ENCODE measurements at regions not wholly inside any gene's neighbourhood (a gene's known extent, or its start where the extent isn't known, plus 50 kb on each side); places are given as distances from the start of the nearest gene placed in this dataset.

DNA sequence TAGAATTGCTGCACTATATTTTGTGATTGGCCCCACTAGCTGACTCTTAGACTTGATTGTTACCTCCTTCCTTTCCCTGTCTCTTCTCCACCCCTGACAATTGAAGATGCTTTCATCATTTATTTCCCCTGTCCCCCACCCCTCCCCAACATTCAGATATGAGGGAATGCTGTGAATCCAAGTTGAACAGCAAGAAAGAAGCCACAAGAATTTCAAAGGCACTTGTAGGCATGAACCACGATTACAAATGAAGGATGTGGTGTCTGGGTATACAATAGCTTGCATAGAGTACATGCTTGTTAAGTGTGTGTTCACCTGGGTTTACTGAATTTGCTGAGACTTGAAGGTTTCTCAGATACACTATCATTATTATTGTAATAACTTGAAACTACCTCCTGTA lies 78.3 kb upstream of the TRIO start:
- intact Hi-C loops (cut with DNase I): no loop called here
- Histone ChIP-seq H3K4me1 (no peaks in the 10 kb centered on the region), H3K9me3 (no peaks in the 10 kb centered on the region), H3K27ac (no peak overlapping the region), H3K27me3 (ENCODE audit: insufficient read depth in 3 of 3, low read length in 2 of 3) (no peaks in the 10 kb centered on the region), H3K36me3 (ENCODE audit: insufficient read depth in 1 of 2, low read depth in 1 of 2) (no peaks in the 10 kb centered on the region), H3K4me3 (no peak overlapping the region)
- no peak for DNase-seq
- 48 to 79% (median 50%) methylated on average over 1 of the region's 1 CpG for WGBS, 3 donors
- no peak for ATAC-seq
- TF ChIP-seq, protein P1, sequence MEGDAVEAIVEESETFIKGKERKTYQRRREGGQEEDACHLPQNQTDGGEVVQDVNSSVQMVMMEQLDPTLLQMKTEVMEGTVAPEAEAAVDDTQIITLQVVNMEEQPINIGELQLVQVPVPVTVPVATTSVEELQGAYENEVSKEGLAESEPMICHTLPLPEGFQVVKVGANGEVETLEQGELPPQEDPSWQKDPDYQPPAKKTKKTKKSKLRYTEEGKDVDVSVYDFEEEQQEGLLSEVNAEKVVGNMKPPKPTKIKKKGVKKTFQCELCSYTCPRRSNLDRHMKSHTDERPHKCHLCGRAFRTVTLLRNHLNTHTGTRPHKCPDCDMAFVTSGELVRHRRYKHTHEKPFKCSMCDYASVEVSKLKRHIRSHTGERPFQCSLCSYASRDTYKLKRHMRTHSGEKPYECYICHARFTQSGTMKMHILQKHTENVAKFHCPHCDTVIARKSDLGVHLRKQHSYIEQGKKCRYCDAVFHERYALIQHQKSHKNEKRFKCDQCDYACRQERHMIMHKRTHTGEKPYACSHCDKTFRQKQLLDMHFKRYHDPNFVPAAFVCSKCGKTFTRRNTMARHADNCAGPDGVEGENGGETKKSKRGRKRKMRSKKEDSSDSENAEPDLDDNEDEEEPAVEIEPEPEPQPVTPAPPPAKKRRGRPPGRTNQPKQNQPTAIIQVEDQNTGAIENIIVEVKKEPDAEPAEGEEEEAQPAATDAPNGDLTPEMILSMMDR (IDR thresholded peaks at IDR 0.05): no peak

DNA sequence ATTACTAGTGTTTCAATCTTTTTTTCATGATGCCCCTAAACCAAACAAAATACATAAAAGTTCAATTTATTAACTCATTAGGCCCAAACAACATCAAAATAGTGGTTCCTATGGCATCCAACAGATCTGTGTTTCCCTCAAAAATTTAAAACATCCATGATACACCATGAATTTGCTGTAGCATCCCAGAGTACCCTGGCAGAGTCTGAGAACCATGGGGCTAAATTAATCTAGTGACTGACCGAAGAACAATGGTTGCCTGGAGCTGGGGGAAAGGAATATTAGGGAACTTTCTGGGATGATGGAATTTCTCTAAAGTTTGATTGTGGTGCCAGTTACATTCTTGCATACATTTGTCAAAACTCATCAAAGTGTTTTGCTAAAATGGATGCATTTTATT lies 79.5 kb upstream of the TRIO start:
- Histone ChIP-seq H3K4me3 (no peak overlapping the region), H3K27me3 (ENCODE audit: insufficient read depth in 3 of 3, low read length in 2 of 3) (no peaks in the 10 kb centered on the region), H3K9me3 (no peaks in the 10 kb centered on the region), H3K4me1 (no peaks in the 10 kb centered on the region), H3K27ac (no peak overlapping the region), H3K36me3 (ENCODE audit: insufficient read depth in 1 of 2, low read depth in 1 of 2) (no peaks in the 10 kb centered on the region)
- ATAC-seq (no peak), DNase-seq (no peak)
- intact Hi-C loops (cut with DNase I): no loop called here
- TF ChIP-seq, protein P1 (IDR thresholded peaks at IDR 0.05): no peak
- 79 to 100% (median 89%) methylated on average over 1 of the region's 1 CpG for WGBS, 3 donors

- TF ChIP-seq, protein P1 (IDR thresholded peaks at IDR 0.05): no peak
- DNase-seq (no peak), ATAC-seq (no peak)
- no peaks in the 10 kb centered on the region for H3K36me3 ChIP-seq (ENCODE audit: insufficient read depth in 1 of 2, low read depth in 1 of 2)
- intact Hi-C loops (cut with DNase I): no loop called here
- H3K4me1 ChIP-seq: no peaks in the 10 kb centered on the region
- no peaks in the 10 kb centered on the region for H3K9me3 ChIP-seq
- no peak overlapping the region for H3K27ac ChIP-seq
- H3K4me3 ChIP-seq: no peak overlapping the region
- 90 to 92% (median 90%) methylated on average over 4 of the region's 4 CpGs for WGBS, 3 donors
- H3K27me3 ChIP-seq (ENCODE audit: insufficient read depth in 3 of 3, low read length in 2 of 3): no peaks in the 10 kb centered on the region
Observed at GRCh38 chr5:14063138-14063537, 80.0 kb upstream of the TRIO start.

GRCh38 chr5:14062178-14062577 lies 81.0 kb upstream of the TRIO start:
- no peak for ATAC-seq
- no peak overlapping the region for H3K27ac ChIP-seq
- 51 to 62% (median 55%) methylated on average over 2 of the region's 2 CpGs for WGBS, 3 donors

GRCh38 chr5:14061106-14061505 lies 82.0 kb upstream of the TRIO start:
- Histone ChIP-seq H3K9me3 (no peaks in the 10 kb centered on the region), H3K27ac (no peak overlapping the region), H3K27me3 (ENCODE audit: insufficient read depth in 3 of 3, low read length in 2 of 3) (no peaks in the 10 kb centered on the region), H3K4me1 (no peaks in the 10 kb centered on the region), H3K36me3 (ENCODE audit: insufficient read depth in 1 of 2, low read depth in 1 of 2) (no peaks in the 10 kb centered on the region), H3K4me3 (no peak overlapping the region)
- ATAC-seq (no peak), DNase-seq (no peak)
- intact Hi-C loops (cut with DNase I): no loop called here
- TF ChIP-seq, protein P1 (IDR thresholded peaks at IDR 0.05): no peak
- 92 to 95% (median 93%) methylated on average over 5 of the region's 5 CpGs for WGBS, 3 donors

More at GRCh38 chr5:14062178-14062577, 81.0 kb upstream of the TRIO start:
- Histone ChIP-seq H3K4me1 (no peaks in the 10 kb centered on the region), H3K4me3 (no peak overlapping the region), H3K36me3 (ENCODE audit: insufficient read depth in 1 of 2, low read depth in 1 of 2) (no peaks in the 10 kb centered on the region), H3K9me3 (no peaks in the 10 kb centered on the region), H3K27me3 (ENCODE audit: insufficient read depth in 3 of 3, low read length in 2 of 3) (no peaks in the 10 kb centered on the region)
- intact Hi-C loops (cut with DNase I): no loop called here
- TF ChIP-seq, protein P1 (IDR thresholded peaks at IDR 0.05): no peak
- no peak for DNase-seq
